Panc1 (cell line): ENCODE measurements at regions not wholly inside any gene's neighbourhood (a gene's known extent, or its start where the extent isn't known, plus 50 kb on each side); places are given as distances from the start of the nearest gene placed in this dataset.

ENCODE experiments used
- ATAC-seq: fragments of 200-7000 bp; cut with Tn5 transposase; 2 replicates; pipeline ENCODE4 v1.9.1; 2020; ENCODE audit warnings: mild to moderate bottlenecking, moderate library complexity
- BruUV-seq: library from RNA; stranded (reverse); fragments of 400-500 nt; replicated peaks from 2 replicates; lab custom pipeline; 2021; lab: Mats Ljungman, UMichigan
- CTCF ChIA-PET: fragments of 300-600 bp; sonication (Branson Sonifier 250); formaldehyde crosslinking; loops from one replicate; lab custom pipeline; 2022; ENCODE audit warnings: antibody characterized with exemption; lab: Charles Lee
- POLR2A ChIA-PET: fragments of 300-600 bp; sonication (Branson Sonifier 250); formaldehyde crosslinking; loops from one replicate; lab custom pipeline; 2022; ENCODE audit warnings: antibody characterized with exemption; lab: Charles Lee
- DNase-seq: peaks from one replicate; pipeline ENCODE4 v3.0.0-alpha.2; 2010; ENCODE audit warnings: low read depth, low spot score
- H3K27ac ChIP-seq: 2 replicates; pipeline ENCODE4 v1.5.1; 2011; ENCODE audit warnings: mild to moderate bottlenecking, low read length, inconsistent platforms
- H3K27me3 ChIP-seq: fragments of 200-500 bp; sonication (Bioruptor generic); 2 replicates; pipeline ENCODE4 v1.6.0; 2014; ENCODE audit warnings: low read length, inconsistent platforms; ENCODE audit not compliant: control insufficient read depth, insufficient read depth
- H3K36me3 ChIP-seq: fragments of 200-500 bp; sonication (Bioruptor generic); 2 replicates; pipeline ENCODE4 v1.5.1; 2014; ENCODE audit warnings: inconsistent platforms, mild to moderate bottlenecking, low read length, moderate library complexity; ENCODE audit not compliant: control insufficient read depth, insufficient read depth
- H3K4me1 ChIP-seq: 2 replicates; pipeline ENCODE4 v1.5.1; 2011; ENCODE audit warnings: inconsistent platforms, mild to moderate bottlenecking, low read length, moderate library complexity; ENCODE audit not compliant: control insufficient read depth, insufficient read depth
- H3K4me3 ChIP-seq, 2 experiments: 2 replicates each; pipeline ENCODE4 v1.5.1; 2011 to 2012; ENCODE audit warnings: low read depth in 2 of 2, low read length in 2 of 2, mild to moderate bottlenecking in 2 of 2, inconsistent platforms in 1 of 2, moderate library complexity in 1 of 2
- H3K9me3 ChIP-seq: fragments of 200-500 bp; sonication (Bioruptor generic); 2 replicates; pipeline ENCODE4 v1.5.1; 2014; ENCODE audit warnings: low read depth, mild to moderate bottlenecking, inconsistent platforms, low read length, moderate library complexity; ENCODE audit not compliant: control insufficient read depth, insufficient read depth
- POLR2AphosphoS5 ChIP-seq: IDR thresholded peaks from 2 replicates; pipeline ENCODE4 v1.6.1; 2012; ENCODE audit warnings: mild to moderate bottlenecking, low read depth, low read length, moderate library complexity
- SIN3A ChIP-seq: IDR thresholded peaks from 2 replicates; pipeline ENCODE4 v1.6.1; 2012; ENCODE audit warnings: low read depth, mild to moderate bottlenecking, low read length, moderate library complexity, borderline replicate concordance; ENCODE audit not compliant: insufficient read depth
- TCF7L2 ChIP-seq: IDR thresholded peaks from 2 replicates; pipeline ENCODE4 v1.6.1; 2011; ENCODE audit warnings: mild to moderate bottlenecking, low read depth, low read length, inconsistent platforms
- in situ Hi-C: cut with HindIII; loops from 2 replicates; pipeline ENCODE4 v1.10.0; 2016; ENCODE audit warnings: low sequenced_read_pairs, low pct_unique_long_range_greater_than_20kb
- intact Hi-C: fragments of 100-400 bp; cut with micrococcal nuclease; formaldehyde crosslinking; loops from one replicate; pipeline ENCODE4 v1.10.0; 2022; ENCODE audit not compliant: unreplicated experiment
- TF ChIP-seq, protein P1 (sequence below), 2 experiments: IDR thresholded peaks; 2 replicates each; pipeline ENCODE4 v1.6.1; 2011 to 2012; ENCODE audit warnings: low read depth in 2 of 2, control low read depth in 1 of 2, low read length in 1 of 2, mild to moderate bottlenecking in 1 of 2, moderate library complexity in 1 of 2; ENCODE audit not compliant: insufficient read depth in 1 of 2
- TF ChIP-seq, protein P2 (sequence below): fragments of 450-650 bp; IDR thresholded peaks from 2 replicates; pipeline ENCODE4 v1.5.1; 2017; ENCODE audit warnings: mild to moderate bottlenecking

- ATAC-seq (no peak), DNase-seq (no peak)
- BruUV-seq: no TSS peak
- no peaks in the 10 kb centered on the region for H3K36me3 ChIP-seq
- in situ Hi-C loops (no loop called here), intact Hi-C loops (no loop called here)
- TF ChIP-seq SIN3A: no peak
- CTCF ChIA-PET: no interaction called here
- POLR2A ChIA-PET: no interaction called here
- no peaks in the 10 kb centered on the region for H3K4me1 ChIP-seq
- H3K27ac ChIP-seq: no peak overlapping the region
- H3K4me3 ChIP-seq: no peak overlapping the region
- H3K27me3 ChIP-seq: no peaks in the 10 kb centered on the region
- H3K9me3 ChIP-seq: no peaks in the 10 kb centered on the region
These were observed 465.0 kb downstream of the EBF1 start for GRCh38 chr5:158634714-158635113.

DNA sequence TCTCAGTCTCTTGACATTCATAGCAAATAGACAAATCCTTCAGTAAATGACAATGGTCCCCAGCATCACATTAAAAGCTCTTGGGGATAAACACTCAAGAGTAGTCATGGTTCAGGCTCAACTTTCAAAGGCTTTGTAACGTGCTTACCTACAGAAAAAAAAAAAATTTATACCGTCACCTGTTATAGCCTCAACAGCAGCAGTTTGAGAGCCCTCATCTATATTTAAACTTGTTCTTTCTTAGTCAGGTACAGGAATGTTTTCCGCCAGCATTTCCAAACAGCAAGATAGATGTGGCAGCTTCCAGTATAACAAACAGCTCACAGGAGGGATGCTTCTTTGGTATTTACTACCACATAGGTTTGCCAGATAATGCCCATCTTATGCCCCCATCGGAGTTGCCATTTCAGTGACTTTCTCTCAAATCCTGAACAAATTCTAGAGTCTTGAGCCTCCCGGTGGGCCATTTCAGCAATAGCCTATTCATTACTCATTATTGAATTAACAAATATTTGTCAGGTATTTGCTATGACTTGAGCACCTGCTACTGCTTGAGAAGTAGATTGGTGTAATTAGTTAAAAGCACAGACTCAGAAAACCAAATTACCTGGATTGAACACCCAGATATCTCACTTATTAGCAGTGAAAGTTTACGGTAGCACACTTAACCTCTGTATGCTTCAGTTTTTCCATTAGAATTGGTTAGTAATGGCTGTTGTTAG, 470.0 kb downstream of the EBF1 start:
- Histone ChIP-seq H3K4me3 (no peak overlapping the region), H3K27me3 (no peaks in the 10 kb centered on the region), H3K36me3 (no peaks in the 10 kb centered on the region), H3K9me3 (no peaks in the 10 kb centered on the region), H3K27ac (no peak overlapping the region), H3K4me1 (no peaks in the 10 kb centered on the region)
- ChIA-PET POLR2A (interaction anchor here (0.7 kb wide), 1 partner anchor 165 kb away, joined by 3 read pairs; no protein-coding TSS in a partner anchor), CTCF (no interaction called here)
- no peak for TF ChIP-seq POLR2AphosphoS5
- TF ChIP-seq, protein P1, sequence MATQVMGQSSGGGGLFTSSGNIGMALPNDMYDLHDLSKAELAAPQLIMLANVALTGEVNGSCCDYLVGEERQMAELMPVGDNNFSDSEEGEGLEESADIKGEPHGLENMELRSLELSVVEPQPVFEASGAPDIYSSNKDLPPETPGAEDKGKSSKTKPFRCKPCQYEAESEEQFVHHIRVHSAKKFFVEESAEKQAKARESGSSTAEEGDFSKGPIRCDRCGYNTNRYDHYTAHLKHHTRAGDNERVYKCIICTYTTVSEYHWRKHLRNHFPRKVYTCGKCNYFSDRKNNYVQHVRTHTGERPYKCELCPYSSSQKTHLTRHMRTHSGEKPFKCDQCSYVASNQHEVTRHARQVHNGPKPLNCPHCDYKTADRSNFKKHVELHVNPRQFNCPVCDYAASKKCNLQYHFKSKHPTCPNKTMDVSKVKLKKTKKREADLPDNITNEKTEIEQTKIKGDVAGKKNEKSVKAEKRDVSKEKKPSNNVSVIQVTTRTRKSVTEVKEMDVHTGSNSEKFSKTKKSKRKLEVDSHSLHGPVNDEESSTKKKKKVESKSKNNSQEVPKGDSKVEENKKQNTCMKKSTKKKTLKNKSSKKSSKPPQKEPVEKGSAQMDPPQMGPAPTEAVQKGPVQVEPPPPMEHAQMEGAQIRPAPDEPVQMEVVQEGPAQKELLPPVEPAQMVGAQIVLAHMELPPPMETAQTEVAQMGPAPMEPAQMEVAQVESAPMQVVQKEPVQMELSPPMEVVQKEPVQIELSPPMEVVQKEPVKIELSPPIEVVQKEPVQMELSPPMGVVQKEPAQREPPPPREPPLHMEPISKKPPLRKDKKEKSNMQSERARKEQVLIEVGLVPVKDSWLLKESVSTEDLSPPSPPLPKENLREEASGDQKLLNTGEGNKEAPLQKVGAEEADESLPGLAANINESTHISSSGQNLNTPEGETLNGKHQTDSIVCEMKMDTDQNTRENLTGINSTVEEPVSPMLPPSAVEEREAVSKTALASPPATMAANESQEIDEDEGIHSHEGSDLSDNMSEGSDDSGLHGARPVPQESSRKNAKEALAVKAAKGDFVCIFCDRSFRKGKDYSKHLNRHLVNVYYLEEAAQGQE (IDR thresholded peaks at IDR 0.05; ENCODE audit: insufficient read depth in 1 of 2, low read depth in 2 of 2, low read length in 1 of 2): no peak
- TF ChIP-seq, protein P2, sequence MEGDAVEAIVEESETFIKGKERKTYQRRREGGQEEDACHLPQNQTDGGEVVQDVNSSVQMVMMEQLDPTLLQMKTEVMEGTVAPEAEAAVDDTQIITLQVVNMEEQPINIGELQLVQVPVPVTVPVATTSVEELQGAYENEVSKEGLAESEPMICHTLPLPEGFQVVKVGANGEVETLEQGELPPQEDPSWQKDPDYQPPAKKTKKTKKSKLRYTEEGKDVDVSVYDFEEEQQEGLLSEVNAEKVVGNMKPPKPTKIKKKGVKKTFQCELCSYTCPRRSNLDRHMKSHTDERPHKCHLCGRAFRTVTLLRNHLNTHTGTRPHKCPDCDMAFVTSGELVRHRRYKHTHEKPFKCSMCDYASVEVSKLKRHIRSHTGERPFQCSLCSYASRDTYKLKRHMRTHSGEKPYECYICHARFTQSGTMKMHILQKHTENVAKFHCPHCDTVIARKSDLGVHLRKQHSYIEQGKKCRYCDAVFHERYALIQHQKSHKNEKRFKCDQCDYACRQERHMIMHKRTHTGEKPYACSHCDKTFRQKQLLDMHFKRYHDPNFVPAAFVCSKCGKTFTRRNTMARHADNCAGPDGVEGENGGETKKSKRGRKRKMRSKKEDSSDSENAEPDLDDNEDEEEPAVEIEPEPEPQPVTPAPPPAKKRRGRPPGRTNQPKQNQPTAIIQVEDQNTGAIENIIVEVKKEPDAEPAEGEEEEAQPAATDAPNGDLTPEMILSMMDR: no peak
- no peak for TF ChIP-seq SIN3A
- TF ChIP-seq TCF7L2: no peak
- ATAC-seq (no peak), DNase-seq (no peak)
- no TSS peak for BruUV-seq
- intact Hi-C loops: no loop called here
- in situ Hi-C loops: no loop called here

GRCh38 chr5:158626718-158627117, 473.0 kb downstream of the EBF1 start:
- DNase-seq: no peak
- TF ChIP-seq POLR2AphosphoS5 (no peak), SIN3A (no peak), TCF7L2 (no peak)
- TF ChIP-seq, protein P1 (IDR thresholded peaks at IDR 0.05; ENCODE audit: insufficient read depth in 1 of 2, low read depth in 2 of 2, low read length in 1 of 2): no peak
- TF ChIP-seq, protein P2: no peak

More at GRCh38 chr5:158626718-158627117, 473.0 kb downstream of the EBF1 start:
- CTCF ChIA-PET: no interaction called here
- in situ Hi-C loops: no loop called here
- POLR2A ChIA-PET: no interaction called here
- Histone ChIP-seq H3K27me3 (no peaks in the 10 kb centered on the region), H3K36me3 (no peaks in the 10 kb centered on the region), H3K4me1 (no peaks in the 10 kb centered on the region), H3K9me3 (no peaks in the 10 kb centered on the region), H3K27ac (no peak overlapping the region), H3K4me3 (no peak overlapping the region)
- ATAC-seq: no peak
- BruUV-seq: no TSS peak
- intact Hi-C loops: no loop called here
